Panc1 (cell line): ENCODE measurements at regions not wholly inside any gene's neighbourhood (a gene's known extent, or its start where the extent isn't known, plus 50 kb on each side); places are given as distances from the start of the nearest gene placed in this dataset.

Source experiments
- ATAC-seq: fragments of 200-7000 bp; cut with Tn5 transposase; 2 replicates; pipeline ENCODE4 v1.9.1; 2020; ENCODE audit warnings: mild to moderate bottlenecking, moderate library complexity
- BruUV-seq: library from RNA; stranded (reverse); fragments of 400-500 nt; replicated peaks from 2 replicates; lab custom pipeline; 2021; lab: Mats Ljungman, UMichigan
- CTCF ChIA-PET: fragments of 300-600 bp; sonication (Branson Sonifier 250); formaldehyde crosslinking; loops from one replicate; lab custom pipeline; 2022; ENCODE audit warnings: antibody characterized with exemption; lab: Charles Lee
- POLR2A ChIA-PET: fragments of 300-600 bp; sonication (Branson Sonifier 250); formaldehyde crosslinking; loops from one replicate; lab custom pipeline; 2022; ENCODE audit warnings: antibody characterized with exemption; lab: Charles Lee
- DNase-seq: peaks from one replicate; pipeline ENCODE4 v3.0.0-alpha.2; 2010; ENCODE audit warnings: low read depth, low spot score
- H3K27ac ChIP-seq: 2 replicates; pipeline ENCODE4 v1.5.1; 2011; ENCODE audit warnings: mild to moderate bottlenecking, low read length, inconsistent platforms
- H3K27me3 ChIP-seq: fragments of 200-500 bp; sonication (Bioruptor generic); 2 replicates; pipeline ENCODE4 v1.6.0; 2014; ENCODE audit warnings: low read length, inconsistent platforms; ENCODE audit not compliant: control insufficient read depth, insufficient read depth
- H3K36me3 ChIP-seq: fragments of 200-500 bp; sonication (Bioruptor generic); 2 replicates; pipeline ENCODE4 v1.5.1; 2014; ENCODE audit warnings: inconsistent platforms, mild to moderate bottlenecking, low read length, moderate library complexity; ENCODE audit not compliant: control insufficient read depth, insufficient read depth
- H3K4me1 ChIP-seq: 2 replicates; pipeline ENCODE4 v1.5.1; 2011; ENCODE audit warnings: inconsistent platforms, mild to moderate bottlenecking, low read length, moderate library complexity; ENCODE audit not compliant: control insufficient read depth, insufficient read depth
- H3K4me3 ChIP-seq, 2 experiments: 2 replicates each; pipeline ENCODE4 v1.5.1; 2011 to 2012; ENCODE audit warnings: low read depth in 2 of 2, low read length in 2 of 2, mild to moderate bottlenecking in 2 of 2, inconsistent platforms in 1 of 2, moderate library complexity in 1 of 2
- H3K9me3 ChIP-seq: fragments of 200-500 bp; sonication (Bioruptor generic); 2 replicates; pipeline ENCODE4 v1.5.1; 2014; ENCODE audit warnings: low read depth, mild to moderate bottlenecking, inconsistent platforms, low read length, moderate library complexity; ENCODE audit not compliant: control insufficient read depth, insufficient read depth
- CTCF ChIP-seq: fragments of 450-650 bp; IDR thresholded peaks from 2 replicates; pipeline ENCODE4 v1.5.1; 2017; ENCODE audit warnings: mild to moderate bottlenecking
- POLR2AphosphoS5 ChIP-seq: IDR thresholded peaks from 2 replicates; pipeline ENCODE4 v1.6.1; 2012; ENCODE audit warnings: mild to moderate bottlenecking, low read depth, low read length, moderate library complexity
- REST ChIP-seq, 2 experiments: IDR thresholded peaks; 2 replicates each; pipeline ENCODE4 v1.6.1; 2011 to 2012; ENCODE audit warnings: low read depth in 2 of 2, control low read depth in 1 of 2, low read length in 1 of 2, mild to moderate bottlenecking in 1 of 2, moderate library complexity in 1 of 2; ENCODE audit not compliant: insufficient read depth in 1 of 2
- SIN3A ChIP-seq: IDR thresholded peaks from 2 replicates; pipeline ENCODE4 v1.6.1; 2012; ENCODE audit warnings: low read depth, mild to moderate bottlenecking, low read length, moderate library complexity, borderline replicate concordance; ENCODE audit not compliant: insufficient read depth
- TCF7L2 ChIP-seq: IDR thresholded peaks from 2 replicates; pipeline ENCODE4 v1.6.1; 2011; ENCODE audit warnings: mild to moderate bottlenecking, low read depth, low read length, inconsistent platforms
- in situ Hi-C: cut with HindIII; loops from 2 replicates; pipeline ENCODE4 v1.10.0; 2016; ENCODE audit warnings: low sequenced_read_pairs, low pct_unique_long_range_greater_than_20kb
- intact Hi-C: fragments of 100-400 bp; cut with micrococcal nuclease; formaldehyde crosslinking; loops from one replicate; pipeline ENCODE4 v1.10.0; 2022; ENCODE audit not compliant: unreplicated experiment

GRCh38 chr1:60930130-60930529 is 152.2 kb upstream of the NFIA start:
- no peaks in the 10 kb centered on the region for H3K9me3 ChIP-seq
- no peak for DNase-seq
- H3K27ac ChIP-seq = no peak overlapping the region
- TF ChIP-seq REST (IDR thresholded peaks at IDR 0.05; ENCODE audit: insufficient read depth in 1 of 2, low read depth in 2 of 2, low read length in 1 of 2) = no peak
- no peak for TF ChIP-seq POLR2AphosphoS5
- no peak for TF ChIP-seq TCF7L2
- no peak for TF ChIP-seq CTCF
- no peak for TF ChIP-seq SIN3A
- BruUV-seq = no TSS peak
- POLR2A ChIA-PET = no interaction called here
- ATAC-seq = no peak
- in situ Hi-C loops = no loop called here
- intact Hi-C loops = no loop called here
- CTCF ChIA-PET = no interaction called here
- no peaks in the 10 kb centered on the region for H3K27me3 ChIP-seq
- H3K4me1 ChIP-seq = no peaks in the 10 kb centered on the region
- no peaks in the 10 kb centered on the region for H3K36me3 ChIP-seq
- H3K4me3 ChIP-seq = no peak overlapping the region

DNA sequence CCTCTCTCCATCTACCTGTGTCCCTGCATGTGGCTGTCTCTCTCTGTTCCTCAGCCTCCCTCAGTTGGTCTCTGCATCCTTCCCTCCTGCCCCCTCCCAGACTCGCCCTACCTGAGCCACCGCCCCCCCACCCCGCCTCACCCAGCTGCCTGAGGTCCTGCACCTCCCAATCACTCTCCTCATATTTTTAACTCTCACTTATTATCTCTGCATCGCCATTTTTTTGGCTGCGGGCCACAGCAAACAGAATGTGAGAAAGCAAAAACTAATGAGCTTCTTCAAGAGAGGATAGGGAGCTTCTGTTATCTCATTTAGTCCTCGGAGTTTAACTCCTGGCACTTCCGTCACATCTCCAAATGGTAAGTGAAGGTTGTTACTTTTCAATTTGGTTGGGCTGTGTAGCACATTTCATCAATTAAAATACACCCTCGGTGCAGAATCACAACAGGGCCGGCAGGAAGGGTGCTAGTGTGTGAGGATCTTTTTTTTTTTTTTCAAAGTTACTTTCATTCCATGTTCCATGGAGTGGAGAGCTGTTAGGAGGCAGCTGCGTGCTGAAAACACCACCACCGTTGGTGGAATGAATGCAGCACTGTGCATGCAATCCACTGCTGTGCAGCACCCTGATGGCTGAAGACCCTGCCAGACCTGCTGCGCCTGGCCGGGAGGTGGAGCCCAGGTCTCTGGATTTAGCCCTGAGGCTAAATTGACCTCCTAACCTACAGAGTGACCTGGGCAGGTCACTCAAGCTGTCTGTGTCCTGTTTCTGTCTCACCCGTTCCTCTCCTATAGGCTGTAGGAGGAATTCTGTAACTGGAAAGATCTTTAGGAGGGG is 157.2 kb upstream of the NFIA start:
- DNase-seq (no peak), ATAC-seq (no peak)
- no peaks in the 10 kb centered on the region for H3K9me3 ChIP-seq
- no peaks in the 10 kb centered on the region for H3K4me1 ChIP-seq
- CTCF ChIA-PET = interaction anchor here (0.7 kb wide), 1 partner anchor 38 kb away, joined by 6 read pairs; no protein-coding TSS in a partner anchor
- intact Hi-C loops = no loop called here
- no peak for TF ChIP-seq POLR2AphosphoS5
- no peak for TF ChIP-seq REST (IDR thresholded peaks at IDR 0.05; ENCODE audit: insufficient read depth in 1 of 2, low read depth in 2 of 2, low read length in 1 of 2)
- no peak for TF ChIP-seq SIN3A
- TF ChIP-seq CTCF = no peak
- TF ChIP-seq TCF7L2 = no peak
- in situ Hi-C loops = no loop called here
- no TSS peak for BruUV-seq
- H3K27me3 ChIP-seq = no peaks in the 10 kb centered on the region
- no peak overlapping the region for H3K27ac ChIP-seq
- H3K36me3 ChIP-seq = no peaks in the 10 kb centered on the region
- H3K4me3 ChIP-seq = no peak overlapping the region
- POLR2A ChIA-PET = no interaction called here
